CD4-positive, CD25-positive, alpha-beta regulatory T cell (primary cell): ENCODE measurements at regions not wholly inside any gene's neighbourhood (a gene's known extent, or its start where the extent isn't known, plus 50 kb on each side); places are given as distances from the start of the nearest gene placed in this dataset.

Source experiments
- ATAC-seq, 2 donors: fragments of 150-1000 bp; cut with Tn5 transposase; one replicate each; pipeline ENCODE4 v1.10.0; 2021; ENCODE audit warnings: low read depth in 2 of 2, moderate number of reproducible peaks in 2 of 2, moderate library complexity in 1 of 2
- DNase-seq, 3 donors: peaks; one replicate each; pipeline versions ENCODE4 v3.0.0 to v3.0.0-alpha.2; 2012 to 2022; ENCODE audit warnings: mixed read lengths in 1 of 3
- H3K27ac ChIP-seq: one replicate; pipeline ENCODE4 v1.7.0; 2013; ENCODE audit warnings: mild to moderate bottlenecking, low read length; ENCODE audit not compliant: insufficient read depth, poor library complexity, severe bottlenecking
- H3K27me3 ChIP-seq: one replicate; pipeline ENCODE4 v1.7.0; 2013; ENCODE audit warnings: low read length; ENCODE audit not compliant: control insufficient read depth, insufficient read depth
- H3K36me3 ChIP-seq: one replicate; pipeline ENCODE4 v1.7.0; 2013; ENCODE audit warnings: mild to moderate bottlenecking, low read length, moderate library complexity; ENCODE audit not compliant: control insufficient read depth, insufficient read depth
- H3K4me1 ChIP-seq: 2 replicates; pipeline ENCODE4 v1.7.0; 2013; ENCODE audit warnings: mild to moderate bottlenecking, low read length; ENCODE audit not compliant: insufficient read depth, control insufficient read depth, poor library complexity, severe bottlenecking
- H3K4me3 ChIP-seq: one replicate; pipeline ENCODE4 v1.7.0; 2013; ENCODE audit warnings: low read depth, mild to moderate bottlenecking, low read length, moderate library complexity
- H3K9me3 ChIP-seq, 2 experiments: 1 replicate in 1 of 2; 2 replicates in 1 of 2; pipeline ENCODE4 v1.7.0; 2013; ENCODE audit warnings: low read length in 2 of 2, mild to moderate bottlenecking in 1 of 2, moderate library complexity in 1 of 2; ENCODE audit not compliant: control insufficient read depth in 2 of 2
- H3K27ac Mint-ChIP-seq, 3 donors: one replicate each; pipeline ENCODE4 v1.8.0; 2020 to 2022; ENCODE audit warnings: mild to moderate bottlenecking in 3 of 3, mixed read lengths in 3 of 3, moderate library complexity in 2 of 3
- H3K27me3 Mint-ChIP-seq: one replicate; pipeline ENCODE4 v1.8.0; 2022; ENCODE audit warnings: mild to moderate bottlenecking, mixed read lengths
- H3K36me3 Mint-ChIP-seq: one replicate; pipeline ENCODE4 v1.8.0; 2020; ENCODE audit warnings: mixed read lengths
- H3K4me1 Mint-ChIP-seq, 4 donors: one replicate each; pipeline ENCODE4 v1.8.0; 2020 to 2022; ENCODE audit warnings: mixed read lengths in 4 of 4, mild to moderate bottlenecking in 1 of 4
- H3K4me3 Mint-ChIP-seq, 4 donors: one replicate each; pipeline ENCODE4 v1.8.0; 2020 to 2022; ENCODE audit warnings: mild to moderate bottlenecking in 4 of 4, mixed read lengths in 4 of 4, moderate library complexity in 3 of 4
- H3K9me3 Mint-ChIP-seq, 7 donors: one replicate each; pipeline ENCODE4 v1.8.0; 2020 to 2022; ENCODE audit warnings: mixed read lengths in 7 of 7, mild to moderate bottlenecking in 3 of 7, moderate library complexity in 2 of 7

GRCh38 chr6:8982668-8983067 lies 547.3 kb upstream of the SLC35B3 start:
- no peak overlapping the region for H3K4me3 Mint-ChIP-seq
- no peaks in the 10 kb centered on the region for H3K36me3 Mint-ChIP-seq
- H3K4me3 ChIP-seq: no peak overlapping the region
- ATAC-seq: no peak
- no peak for DNase-seq
- no peaks in the 10 kb centered on the region for H3K4me1 ChIP-seq
- H3K27ac ChIP-seq: no peak overlapping the region
- no peaks in the 10 kb centered on the region for H3K4me1 Mint-ChIP-seq
- H3K9me3 Mint-ChIP-seq: peaks cover 0 to 2% (median 0%) of the 10 kb centered on the region in 7 donors
- no peaks in the 10 kb centered on the region for H3K36me3 ChIP-seq
- H3K27ac Mint-ChIP-seq: no peak overlapping the region
- no peaks in the 10 kb centered on the region for H3K9me3 ChIP-seq
- H3K27me3 ChIP-seq: no peaks in the 10 kb centered on the region
- H3K27me3 Mint-ChIP-seq: no peaks in the 10 kb centered on the region

- ATAC-seq: no peak
- peaks cover 0 to 11% (median 3%) of the 10 kb centered on the region in 7 donors for H3K9me3 Mint-ChIP-seq
- no peak overlapping the region for H3K4me3 Mint-ChIP-seq
- no peaks in the 10 kb centered on the region for H3K27me3 Mint-ChIP-seq
- Histone ChIP-seq H3K4me3 (no peak overlapping the region), H3K27me3 (no peaks in the 10 kb centered on the region), H3K9me3 (no peaks in the 10 kb centered on the region), H3K36me3 (no peaks in the 10 kb centered on the region), H3K27ac (no peak overlapping the region), H3K4me1 (no peaks in the 10 kb centered on the region)
- DNase-seq: no peak
- H3K36me3 Mint-ChIP-seq: no peaks in the 10 kb centered on the region
- H3K4me1 Mint-ChIP-seq: no peaks in the 10 kb centered on the region
- H3K27ac Mint-ChIP-seq: no peak overlapping the region
Measured at GRCh38 chr6:8973395-8973794, 538.0 kb upstream of the SLC35B3 start.

GRCh38 chr6:8969747-8970146 lies 534.4 kb upstream of the SLC35B3 start:
- no peaks in the 10 kb centered on the region for H3K4me1 ChIP-seq
- Mint-ChIP-seq H3K27me3 (no peaks in the 10 kb centered on the region), H3K4me3 (no peak overlapping the region), H3K9me3 (peaks cover 0 to 17% (median 3%) of the 10 kb centered on the region in 7 donors), H3K27ac (no peak overlapping the region), H3K4me1 (no peaks in the 10 kb centered on the region), H3K36me3 (no peaks in the 10 kb centered on the region)
- no peaks in the 10 kb centered on the region for H3K27me3 ChIP-seq
- H3K36me3 ChIP-seq: no peaks in the 10 kb centered on the region
- DNase-seq (no peak), ATAC-seq (no peak)
- H3K27ac ChIP-seq: no peak overlapping the region
- no peak overlapping the region for H3K4me3 ChIP-seq
- H3K9me3 ChIP-seq: no peaks in the 10 kb centered on the region

- DNase-seq (no peak), ATAC-seq (no peak)
- no peaks in the 10 kb centered on the region for H3K4me1 ChIP-seq
- Mint-ChIP-seq H3K36me3 (no peaks in the 10 kb centered on the region), H3K4me3 (no peak overlapping the region), H3K27me3 (no peaks in the 10 kb centered on the region), H3K4me1 (peaks cover 0 to 1% (median 0%) of the 10 kb centered on the region in 4 donors), H3K9me3 (peaks cover 0 to 3% (median 1%) of the 10 kb centered on the region in 7 donors), H3K27ac (no peak overlapping the region)
- no peaks in the 10 kb centered on the region for H3K36me3 ChIP-seq
- H3K4me3 ChIP-seq: no peak overlapping the region
- no peaks in the 10 kb centered on the region for H3K27me3 ChIP-seq
- H3K27ac ChIP-seq: no peak overlapping the region
- no peaks in the 10 kb centered on the region for H3K9me3 ChIP-seq
Measured at GRCh38 chr6:8958894-8959511, 523.7 kb upstream of the SLC35B3 start.

GRCh38 chr6:8953310-8953709 lies 518.0 kb upstream of the SLC35B3 start:
- H3K4me3 Mint-ChIP-seq: no peak overlapping the region

GRCh38 chr6:8948733-8949132 lies 513.4 kb upstream of the SLC35B3 start:
- no peak overlapping the region for H3K27ac Mint-ChIP-seq
- Histone ChIP-seq H3K4me3 (no peak overlapping the region), H3K27me3 (no peaks in the 10 kb centered on the region), H3K4me1 (no peaks in the 10 kb centered on the region), H3K9me3 (no peaks in the 10 kb centered on the region), H3K27ac (no peak overlapping the region), H3K36me3 (no peaks in the 10 kb centered on the region)
- no peaks in the 10 kb centered on the region for H3K36me3 Mint-ChIP-seq
- no peak overlapping the region for H3K4me3 Mint-ChIP-seq
- H3K27me3 Mint-ChIP-seq: no peaks in the 10 kb centered on the region
- ATAC-seq (no peak), DNase-seq (no peak)
- no peaks in the 10 kb centered on the region for H3K4me1 Mint-ChIP-seq
- H3K9me3 Mint-ChIP-seq: peaks cover 0 to 6% (median 1%) of the 10 kb centered on the region in 7 donors

More at GRCh38 chr6:8953310-8953709, 518.0 kb upstream of the SLC35B3 start:
- Mint-ChIP-seq H3K9me3 (peaks cover 0 to 4% (median 1%) of the 10 kb centered on the region in 7 donors), H3K27ac (no peak overlapping the region), H3K27me3 (no peaks in the 10 kb centered on the region), H3K36me3 (no peaks in the 10 kb centered on the region), H3K4me1 (peaks cover 0 to 1% (median 0%) of the 10 kb centered on the region in 4 donors)
- H3K27me3 ChIP-seq: no peaks in the 10 kb centered on the region
- DNase-seq (no peak), ATAC-seq (no peak)
- no peak overlapping the region for H3K4me3 ChIP-seq
- H3K9me3 ChIP-seq: no peaks in the 10 kb centered on the region
- no peaks in the 10 kb centered on the region for H3K4me1 ChIP-seq
- no peaks in the 10 kb centered on the region for H3K36me3 ChIP-seq
- H3K27ac ChIP-seq: no peak overlapping the region

- H3K27ac Mint-ChIP-seq: no peak overlapping the region
- no peaks in the 10 kb centered on the region for H3K4me1 Mint-ChIP-seq
- no peak overlapping the region for H3K4me3 Mint-ChIP-seq
- no peak overlapping the region for H3K4me3 ChIP-seq
- H3K27me3 Mint-ChIP-seq: no peaks in the 10 kb centered on the region
- no peaks in the 10 kb centered on the region for H3K9me3 ChIP-seq
- no peak for DNase-seq
- H3K4me1 ChIP-seq: no peaks in the 10 kb centered on the region
- H3K36me3 ChIP-seq: no peaks in the 10 kb centered on the region
- no peak overlapping the region for H3K27ac ChIP-seq
- no peaks in the 10 kb centered on the region for H3K36me3 Mint-ChIP-seq
- H3K9me3 Mint-ChIP-seq: peaks cover 0 to 9% (median 0%) of the 10 kb centered on the region in 7 donors
- no peak for ATAC-seq
- H3K27me3 ChIP-seq: no peaks in the 10 kb centered on the region
Measured at GRCh38 chr6:8947900-8948299, 512.6 kb upstream of the SLC35B3 start.

GRCh38 chr6:8944548-8944947 lies 509.2 kb upstream of the SLC35B3 start:
- H3K27me3 Mint-ChIP-seq: no peaks in the 10 kb centered on the region
- no peaks in the 10 kb centered on the region for H3K36me3 Mint-ChIP-seq
- ATAC-seq: no peak
- no peak overlapping the region for H3K4me3 Mint-ChIP-seq
- no peaks in the 10 kb centered on the region for H3K4me1 Mint-ChIP-seq
- no peaks in the 10 kb centered on the region for H3K36me3 ChIP-seq
- H3K27ac Mint-ChIP-seq: no peak overlapping the region
- no peaks in the 10 kb centered on the region for H3K9me3 ChIP-seq
- H3K4me3 ChIP-seq: no peak overlapping the region
- no peak overlapping the region for H3K27ac ChIP-seq
- H3K9me3 Mint-ChIP-seq: peaks cover 0 to 7% (median 0%) of the 10 kb centered on the region in 7 donors
- no peaks in the 10 kb centered on the region for H3K27me3 ChIP-seq
- DNase-seq: no peak
- no peaks in the 10 kb centered on the region for H3K4me1 ChIP-seq
